ENCODE measurements at regions not wholly inside any gene's neighbourhood (a gene's known extent, or its start where the extent isn't known, plus 50 kb on each side); places are given as distances from the start of the nearest gene placed in this dataset.

DNA sequence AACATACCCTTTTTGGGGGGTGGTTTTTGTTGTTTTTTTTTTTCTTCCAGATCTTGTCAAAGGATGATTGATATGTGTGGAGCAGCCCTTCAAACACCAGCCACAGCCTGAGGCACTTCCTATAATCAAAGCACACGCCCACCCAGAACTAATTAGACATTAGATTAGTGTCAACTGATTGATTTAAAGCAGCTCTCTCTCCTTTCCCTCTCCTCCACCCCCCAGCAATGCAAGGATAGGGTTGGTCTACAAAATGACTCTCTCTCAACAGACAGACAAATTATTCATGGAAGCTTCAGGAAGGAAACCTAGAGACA is 250.3 kb upstream of the SOX9 start:
- TF ChIP-seq, protein P1, sequence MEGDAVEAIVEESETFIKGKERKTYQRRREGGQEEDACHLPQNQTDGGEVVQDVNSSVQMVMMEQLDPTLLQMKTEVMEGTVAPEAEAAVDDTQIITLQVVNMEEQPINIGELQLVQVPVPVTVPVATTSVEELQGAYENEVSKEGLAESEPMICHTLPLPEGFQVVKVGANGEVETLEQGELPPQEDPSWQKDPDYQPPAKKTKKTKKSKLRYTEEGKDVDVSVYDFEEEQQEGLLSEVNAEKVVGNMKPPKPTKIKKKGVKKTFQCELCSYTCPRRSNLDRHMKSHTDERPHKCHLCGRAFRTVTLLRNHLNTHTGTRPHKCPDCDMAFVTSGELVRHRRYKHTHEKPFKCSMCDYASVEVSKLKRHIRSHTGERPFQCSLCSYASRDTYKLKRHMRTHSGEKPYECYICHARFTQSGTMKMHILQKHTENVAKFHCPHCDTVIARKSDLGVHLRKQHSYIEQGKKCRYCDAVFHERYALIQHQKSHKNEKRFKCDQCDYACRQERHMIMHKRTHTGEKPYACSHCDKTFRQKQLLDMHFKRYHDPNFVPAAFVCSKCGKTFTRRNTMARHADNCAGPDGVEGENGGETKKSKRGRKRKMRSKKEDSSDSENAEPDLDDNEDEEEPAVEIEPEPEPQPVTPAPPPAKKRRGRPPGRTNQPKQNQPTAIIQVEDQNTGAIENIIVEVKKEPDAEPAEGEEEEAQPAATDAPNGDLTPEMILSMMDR (IDR thresholded peaks at IDR 0.05): no peak
- no peak for TF ChIP-seq POLR2A (IDR thresholded peaks at IDR 0.05)

Measured in uterus (tissue), 2 donors.